Esophagus (tissue), 2 donors: ENCODE measurements at regions not wholly inside any gene's neighbourhood (a gene's known extent, or its start where the extent isn't known, plus 50 kb on each side); places are given as distances from the start of the nearest gene placed in this dataset.
A peak's percentile ranks its signal among the peaks of the same experiment; 100 is the strongest.

Source experiments
- H3K27ac ChIP-seq, 2 donors: one replicate each; pipeline ENCODE4 v1.5.1; 2013; ENCODE audit warnings: low read depth in 2 of 2, mild to moderate bottlenecking in 2 of 2, inconsistent platforms in 1 of 2, low read length in 1 of 2, moderate library complexity in 1 of 2
- H3K27me3 ChIP-seq, 2 donors: one replicate each; pipeline ENCODE4 v1.6.1; 2013; ENCODE audit warnings: low read length in 2 of 2, control low read depth in 1 of 2, mild to moderate bottlenecking in 1 of 2; ENCODE audit not compliant: insufficient read depth in 2 of 2, control insufficient read depth in 1 of 2
- H3K36me3 ChIP-seq, 2 donors: one replicate each; pipeline ENCODE4 v1.6.1; 2013; ENCODE audit warnings: low read length in 1 of 2; ENCODE audit not compliant: control insufficient read depth in 2 of 2, insufficient read depth in 2 of 2
- H3K4me1 ChIP-seq, 2 donors: one replicate each; pipeline ENCODE4 v1.6.1; 2013; ENCODE audit warnings: low read length in 1 of 2; ENCODE audit not compliant: control insufficient read depth in 2 of 2, insufficient read depth in 2 of 2
- H3K4me3 ChIP-seq, 2 donors: one replicate each; pipeline ENCODE4 v1.5.1; 2013; ENCODE audit warnings: low read length in 2 of 2, mild to moderate bottlenecking in 2 of 2, low read depth in 1 of 2, moderate library complexity in 1 of 2
- H3K9me3 ChIP-seq, 2 donors: one replicate each; pipeline ENCODE4 v1.6.1; 2013; ENCODE audit warnings: mild to moderate bottlenecking in 2 of 2, low read depth in 1 of 2, low read length in 1 of 2, moderate library complexity in 1 of 2; ENCODE audit not compliant: control insufficient read depth in 2 of 2, insufficient read depth in 1 of 2
- WGBS, 2 donors: extraction: QIAGEN DNeasy Blood & Tissue Kit; methylation state at CpG; one replicate each; pipeline ENCODE4 v1.1.7; 2013; 5-methylcytosine and 5-hydroxymethylcytosine counted together
- donor health status: healthy with polysubstance abuse.
- donor health status: Bipolar disorder and iron deficiency.

- Histone ChIP-seq H3K9me3 (no peaks in the 10 kb centered on the region), H3K36me3 (no peaks in the 10 kb centered on the region), H3K27me3 (no peaks in the 10 kb centered on the region), H3K4me3 (no peak overlapping the region), H3K27ac (no peak overlapping the region), H3K4me1 (peaks cover 2 to 7% of the 10 kb centered on the region in 2 donors)
- WGBS, 2 donors, result 87 to 92% methylated on average over 3 of the region's 3 CpGs
Observed at GRCh38 chr5:56606192-56606591, 209.2 kb upstream of the MAP3K1 start.

GRCh38 chr5:56605231-56605630 lies 210.1 kb upstream of the MAP3K1 start:
- peaks cover 2 to 7% of the 10 kb centered on the region in 2 donors for H3K4me1 ChIP-seq
- no peaks in the 10 kb centered on the region for H3K9me3 ChIP-seq
- H3K4me3 ChIP-seq, result no peak overlapping the region
- H3K27ac ChIP-seq, result no peak overlapping the region
- H3K36me3 ChIP-seq, result no peaks in the 10 kb centered on the region
- H3K27me3 ChIP-seq, result no peaks in the 10 kb centered on the region
- 91 to 92% methylated on average over 5 of the region's 5 CpGs for WGBS, 2 donors

DNA sequence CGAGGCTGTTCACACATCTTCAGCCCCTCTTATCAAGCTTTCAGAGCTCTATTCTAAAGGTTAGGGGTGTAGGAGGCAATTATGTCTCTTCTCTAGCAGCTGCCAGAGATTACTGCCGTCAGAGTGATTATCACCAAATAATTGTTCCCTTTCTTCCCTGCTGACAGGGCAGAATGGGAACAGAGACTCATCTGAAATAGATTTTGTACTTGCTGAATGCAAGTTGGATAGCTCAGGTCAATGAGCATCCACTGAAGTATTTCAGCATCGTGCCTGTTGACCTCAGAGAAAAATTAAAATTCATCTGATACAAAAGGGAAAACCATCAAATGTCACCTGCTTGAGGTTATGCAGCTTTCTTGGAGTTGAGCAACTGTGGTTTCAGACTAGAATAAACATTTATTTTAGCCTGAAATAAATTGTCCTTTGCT lies 213.7 kb upstream of the MAP3K1 start:
- H3K4me3 ChIP-seq, result no peak overlapping the region
- WGBS, 2 donors, result 65 to 73% methylated on average over 3 of the region's 3 CpGs
- H3K27ac ChIP-seq, result no peak overlapping the region
- no peaks in the 10 kb centered on the region for H3K36me3 ChIP-seq
- H3K27me3 ChIP-seq, result no peaks in the 10 kb centered on the region
- no peaks in the 10 kb centered on the region for H3K9me3 ChIP-seq
- peaks cover 0 to 2% of the 10 kb centered on the region in 2 donors for H3K4me1 ChIP-seq

DNA sequence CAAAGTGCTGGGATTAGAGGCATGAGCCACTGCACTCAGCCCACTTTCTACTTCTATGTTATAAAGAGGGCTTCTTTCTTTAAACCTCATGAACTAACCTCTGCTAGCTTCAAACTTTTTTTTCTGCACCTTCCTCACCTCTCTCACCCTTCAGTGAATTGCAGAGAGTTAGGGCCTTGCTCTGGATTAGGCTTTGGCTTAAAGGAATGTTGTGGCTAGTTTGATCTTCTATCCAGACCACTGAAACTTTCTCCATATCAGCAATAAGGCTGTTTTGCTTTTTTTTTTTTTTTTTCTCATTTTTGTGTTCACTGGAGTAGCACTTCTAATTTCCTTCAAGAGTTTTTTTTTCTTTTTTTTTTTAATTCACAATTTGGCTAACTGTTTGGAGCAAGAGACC lies 216.4 kb upstream of the MAP3K1 start:
- no peak overlapping the region for H3K4me3 ChIP-seq
- H3K9me3 ChIP-seq, result no peaks in the 10 kb centered on the region
- H3K27me3 ChIP-seq, result no peaks in the 10 kb centered on the region
- H3K4me1 ChIP-seq, result peaks cover 0 to 2% of the 10 kb centered on the region in 2 donors
- H3K36me3 ChIP-seq, result no peaks in the 10 kb centered on the region
- H3K27ac ChIP-seq, result no peak overlapping the region

DNA sequence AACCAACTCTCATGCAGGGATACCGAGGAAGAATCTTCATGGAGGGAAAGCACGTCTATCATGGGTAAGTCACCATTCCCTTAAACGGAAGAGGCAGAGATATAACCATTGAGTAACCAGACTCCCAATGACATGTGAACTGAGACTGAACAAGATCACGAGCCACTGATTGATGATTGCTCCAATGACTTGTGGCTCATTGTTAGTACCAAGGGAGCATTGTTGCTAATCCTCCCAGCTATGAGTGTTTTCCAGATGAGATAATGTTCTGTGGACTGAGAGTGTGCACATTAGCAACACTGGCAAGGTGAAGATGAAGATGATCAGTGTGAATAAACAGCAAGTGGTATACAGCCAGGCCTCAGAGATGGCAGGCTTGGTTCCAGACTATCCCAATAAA lies 219.2 kb upstream of the MAP3K1 start:
- Histone ChIP-seq H3K27ac (no peak overlapping the region), H3K4me1 (peaks cover 0 to 2% of the 10 kb centered on the region in 2 donors), H3K9me3 (no peaks in the 10 kb centered on the region), H3K36me3 (no peaks in the 10 kb centered on the region), H3K27me3 (no peaks in the 10 kb centered on the region), H3K4me3 (no peak overlapping the region)
- 83 to 86% methylated on average over 4 of the region's 4 CpGs for WGBS, 2 donors

DNA sequence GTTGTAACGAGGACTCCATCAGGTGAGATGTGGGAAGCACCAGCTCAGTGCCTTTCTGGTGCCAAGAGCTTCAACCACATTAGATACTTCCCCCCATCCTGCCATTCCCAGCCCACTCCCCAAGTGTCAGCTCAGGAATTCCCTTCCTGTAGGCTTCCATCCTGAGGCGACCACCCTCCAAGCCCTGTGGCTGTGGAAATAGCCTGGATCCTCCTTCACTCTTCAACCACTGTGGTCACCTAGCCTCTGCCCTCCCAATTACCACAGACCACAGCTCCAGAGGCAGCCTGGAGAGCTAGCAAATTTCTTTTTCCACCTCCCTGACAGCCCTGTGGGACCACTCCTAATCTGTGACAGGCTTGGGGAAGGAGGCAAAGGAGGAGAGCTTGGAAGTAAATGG lies 219.8 kb upstream of the MAP3K1 start:
- Histone ChIP-seq H3K9me3 (no peaks in the 10 kb centered on the region), H3K4me3 (no peak overlapping the region), H3K27me3 (no peaks in the 10 kb centered on the region), H3K4me1 (peaks cover 0 to 2% of the 10 kb centered on the region in 2 donors), H3K36me3 (no peaks in the 10 kb centered on the region), H3K27ac (no peak overlapping the region)
- 92 to 96% methylated on average over 2 of the region's 2 CpGs for WGBS, 2 donors

- H3K36me3 ChIP-seq, result no peaks in the 10 kb centered on the region
- 78 to 84% methylated on average over 3 of the region's 3 CpGs for WGBS, 2 donors
Observed at GRCh38 chr5:56594792-56595191, 220.6 kb upstream of the MAP3K1 start.

DNA sequence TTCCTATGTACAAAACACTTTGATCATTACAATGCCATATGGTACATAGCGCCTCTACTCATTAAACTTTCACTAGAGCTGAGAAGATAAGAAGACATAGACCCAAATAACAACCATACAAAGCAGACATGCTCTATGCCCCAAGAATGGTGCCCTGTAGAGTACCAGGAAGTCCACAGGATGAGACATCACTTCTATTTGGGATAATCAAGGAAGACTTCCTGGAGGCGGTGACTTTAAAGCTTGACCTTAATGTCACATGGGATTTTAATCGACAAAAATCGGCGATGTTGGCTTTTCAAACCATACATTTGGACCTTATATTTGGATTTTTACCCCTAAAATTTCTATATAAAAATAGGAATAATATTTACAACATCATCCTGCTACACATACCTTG lies 224.3 kb upstream of the MAP3K1 start:
- no peak overlapping the region for H3K4me3 ChIP-seq
- 99% methylated on average over 5 of the region's 5 CpGs for WGBS, 2 donors
- no peaks in the 10 kb centered on the region for H3K9me3 ChIP-seq
- H3K27ac ChIP-seq, result no peak overlapping the region
- H3K36me3 ChIP-seq, result no peaks in the 10 kb centered on the region
- no peaks in the 10 kb centered on the region for H3K27me3 ChIP-seq
- peaks cover 8 to 12% of the 10 kb centered on the region in 2 donors for H3K4me1 ChIP-seq

More at GRCh38 chr5:56594792-56595191, 220.6 kb upstream of the MAP3K1 start:
- Histone ChIP-seq H3K4me1 (peaks cover 0 to 4% of the 10 kb centered on the region in 2 donors), H3K27ac (no peak overlapping the region), H3K27me3 (no peaks in the 10 kb centered on the region), H3K4me3 (no peak overlapping the region), H3K9me3 (no peaks in the 10 kb centered on the region)

DNA sequence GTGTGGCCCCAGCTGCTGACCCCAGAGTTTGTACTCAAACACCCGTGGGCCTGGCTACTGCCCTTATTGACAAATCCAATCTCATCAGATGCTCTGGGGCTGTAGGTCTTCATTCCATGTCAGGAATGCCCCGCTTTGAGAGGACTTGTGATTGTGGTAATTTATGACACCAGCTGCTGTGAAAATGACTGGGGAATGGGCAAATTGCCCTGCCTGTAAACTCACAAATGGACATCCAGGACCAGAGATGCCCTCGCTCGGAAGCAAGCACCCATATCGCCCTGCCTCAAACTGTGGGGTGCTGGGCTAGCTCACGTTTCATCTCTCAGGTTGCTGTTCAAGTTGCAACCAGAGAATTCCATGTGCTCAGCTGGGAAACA lies 225.9 kb upstream of the MAP3K1 start:
- peak overlapping the region in 1 of 2 donors; percentile 40 for H3K27ac ChIP-seq
- H3K27me3 ChIP-seq, result no peaks in the 10 kb centered on the region
- peaks cover 12 to 13% of the 10 kb centered on the region in 2 donors for H3K4me1 ChIP-seq
- H3K36me3 ChIP-seq, result no peaks in the 10 kb centered on the region
- no peak overlapping the region for H3K4me3 ChIP-seq
- WGBS, 2 donors, result 72 to 78% methylated on average over 6 of the region's 6 CpGs
- H3K9me3 ChIP-seq, result no peaks in the 10 kb centered on the region

- H3K27ac ChIP-seq, result peak overlapping the region; percentile 40 to 62
- no peak overlapping the region for H3K4me3 ChIP-seq
- H3K9me3 ChIP-seq, result no peaks in the 10 kb centered on the region
- 52 to 61% methylated on average over 16 of the region's 16 CpGs for WGBS, 2 donors
- H3K27me3 ChIP-seq, result no peaks in the 10 kb centered on the region
- peaks cover 12 to 13% of the 10 kb centered on the region in 2 donors for H3K4me1 ChIP-seq
- H3K36me3 ChIP-seq, result no peaks in the 10 kb centered on the region
Observed at GRCh38 chr5:56588636-56589480, 226.5 kb upstream of the MAP3K1 start.
